ENCODE measurements at regions not wholly inside any gene's neighbourhood (a gene's known extent, or its start where the extent isn't known, plus 50 kb on each side); places are given as distances from the start of the nearest gene placed in this dataset.
"Not testable (repeated sequence)": the region's sequence is repeated elsewhere in the genome, so short reads cannot be mapped to it uniquely, and the experiment has no call there.

DNA sequence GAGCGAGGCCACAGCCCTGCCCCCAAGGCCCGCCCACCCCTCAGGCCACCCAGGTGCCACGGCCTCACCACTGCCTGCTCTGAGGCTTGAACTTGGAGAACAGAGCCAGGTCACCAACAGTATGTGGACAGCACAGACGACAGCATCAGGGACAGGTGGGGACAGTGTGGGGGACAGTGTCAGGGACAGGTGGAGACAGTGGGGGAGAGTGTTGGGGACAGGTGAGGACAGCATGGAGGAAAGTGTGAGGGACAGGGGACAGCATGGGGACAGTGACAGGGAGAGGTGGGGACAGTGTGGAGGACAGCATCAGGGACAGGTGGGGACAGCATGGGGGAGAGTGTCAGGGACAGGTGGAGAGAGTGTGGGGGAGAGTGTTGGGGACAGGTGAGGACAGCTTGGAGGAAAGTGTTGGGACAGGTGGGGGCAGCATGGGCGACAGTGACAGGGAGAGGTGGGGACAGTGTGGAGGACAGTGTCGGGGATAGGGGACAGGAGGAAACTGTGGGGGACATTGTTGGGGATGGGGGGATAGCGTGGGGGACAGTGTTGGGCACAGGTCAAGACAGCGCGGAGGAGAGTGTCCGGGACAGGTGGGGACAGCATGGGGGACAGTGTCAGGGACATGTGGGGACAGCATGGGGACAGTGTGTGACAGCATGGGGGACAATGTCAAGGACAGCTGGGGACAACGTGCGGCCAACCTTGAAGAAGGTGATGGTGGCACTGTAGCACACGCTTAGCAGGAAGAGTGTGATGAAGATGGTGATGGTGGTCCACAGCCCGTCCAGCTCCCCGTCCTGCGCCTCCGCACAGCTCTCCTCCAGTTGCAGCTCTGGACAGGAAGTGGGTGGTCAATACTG lies 114.9 kb downstream of the TMEM121 start:
- no peaks in the 10 kb centered on the region for H3K27me3 ChIP-seq (ENCODE audit: low read depth)
- H3K4me1 ChIP-seq: no peaks in the 10 kb centered on the region
- TF ChIP-seq, protein P1, sequence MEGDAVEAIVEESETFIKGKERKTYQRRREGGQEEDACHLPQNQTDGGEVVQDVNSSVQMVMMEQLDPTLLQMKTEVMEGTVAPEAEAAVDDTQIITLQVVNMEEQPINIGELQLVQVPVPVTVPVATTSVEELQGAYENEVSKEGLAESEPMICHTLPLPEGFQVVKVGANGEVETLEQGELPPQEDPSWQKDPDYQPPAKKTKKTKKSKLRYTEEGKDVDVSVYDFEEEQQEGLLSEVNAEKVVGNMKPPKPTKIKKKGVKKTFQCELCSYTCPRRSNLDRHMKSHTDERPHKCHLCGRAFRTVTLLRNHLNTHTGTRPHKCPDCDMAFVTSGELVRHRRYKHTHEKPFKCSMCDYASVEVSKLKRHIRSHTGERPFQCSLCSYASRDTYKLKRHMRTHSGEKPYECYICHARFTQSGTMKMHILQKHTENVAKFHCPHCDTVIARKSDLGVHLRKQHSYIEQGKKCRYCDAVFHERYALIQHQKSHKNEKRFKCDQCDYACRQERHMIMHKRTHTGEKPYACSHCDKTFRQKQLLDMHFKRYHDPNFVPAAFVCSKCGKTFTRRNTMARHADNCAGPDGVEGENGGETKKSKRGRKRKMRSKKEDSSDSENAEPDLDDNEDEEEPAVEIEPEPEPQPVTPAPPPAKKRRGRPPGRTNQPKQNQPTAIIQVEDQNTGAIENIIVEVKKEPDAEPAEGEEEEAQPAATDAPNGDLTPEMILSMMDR (IDR thresholded peaks at IDR 0.05; ENCODE audit: borderline replicate concordance): no peak
- H3K4me3 ChIP-seq: no peak overlapping the region
- no peak for DNase-seq
- no peaks in the 10 kb centered on the region for H3K9me3 ChIP-seq (replicated peaks)
- intact Hi-C loops (cut with micrococcal nuclease): no loop called here
- no peak overlapping the region for H3K27ac ChIP-seq (replicated peaks)
- no peaks in the 10 kb centered on the region for H3K36me3 ChIP-seq

DNA sequence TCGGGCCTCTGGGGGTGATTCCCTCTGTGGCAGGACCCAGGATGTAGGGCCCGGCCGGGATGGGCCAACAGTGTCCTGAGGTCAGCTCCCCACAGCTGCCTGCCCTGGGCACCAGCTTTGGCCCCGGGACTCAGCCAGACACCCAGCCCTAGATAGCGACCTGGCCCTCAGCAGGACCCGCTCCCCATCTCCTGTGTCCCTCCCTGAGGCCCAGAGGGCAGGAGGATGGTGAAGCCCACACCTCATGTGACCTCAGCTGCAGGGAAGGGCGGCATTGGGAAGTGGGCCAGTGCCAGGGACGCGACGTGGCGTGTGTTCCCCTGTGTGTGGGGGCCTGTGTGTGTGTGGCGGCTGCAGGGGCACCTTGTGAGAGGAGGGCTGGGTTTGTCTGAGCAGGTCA lies 115.6 kb downstream of the TMEM121 start:
- H3K9me3 ChIP-seq (replicated peaks); H3K4me1 ChIP-seq; intact Hi-C loops (cut with micrococcal nuclease); H3K4me3 ChIP-seq; DNase-seq; H3K27ac ChIP-seq (replicated peaks); H3K27me3 ChIP-seq (ENCODE audit: low read depth); H3K36me3 ChIP-seq: not testable (repeated sequence)

DNA sequence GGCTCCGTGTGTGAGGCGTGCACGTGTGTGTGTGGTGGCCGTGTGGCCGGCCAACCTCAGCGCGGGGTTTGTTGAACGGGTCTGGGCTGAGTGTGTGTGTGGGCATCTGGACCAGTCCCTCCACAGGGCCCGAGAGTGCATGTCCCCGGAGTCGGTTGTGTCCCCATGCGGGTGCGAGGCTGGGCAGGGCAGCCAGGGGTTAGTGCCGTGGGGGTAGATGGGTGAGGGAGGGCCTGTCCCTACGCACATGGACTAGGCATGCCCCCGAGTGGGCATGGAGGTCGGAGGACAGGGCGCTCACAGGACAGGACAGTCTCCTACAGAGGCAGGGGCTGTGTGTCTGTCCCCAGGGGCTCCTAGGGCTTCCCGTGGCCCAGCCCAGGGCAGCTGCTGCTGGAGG lies 116.1 kb downstream of the TMEM121 start:
- H3K36me3 ChIP-seq; H3K27me3 ChIP-seq (ENCODE audit: low read depth); DNase-seq; intact Hi-C loops (cut with micrococcal nuclease); H3K4me1 ChIP-seq; H3K27ac ChIP-seq (replicated peaks); H3K4me3 ChIP-seq; H3K9me3 ChIP-seq (replicated peaks): not testable (repeated sequence)

DNA sequence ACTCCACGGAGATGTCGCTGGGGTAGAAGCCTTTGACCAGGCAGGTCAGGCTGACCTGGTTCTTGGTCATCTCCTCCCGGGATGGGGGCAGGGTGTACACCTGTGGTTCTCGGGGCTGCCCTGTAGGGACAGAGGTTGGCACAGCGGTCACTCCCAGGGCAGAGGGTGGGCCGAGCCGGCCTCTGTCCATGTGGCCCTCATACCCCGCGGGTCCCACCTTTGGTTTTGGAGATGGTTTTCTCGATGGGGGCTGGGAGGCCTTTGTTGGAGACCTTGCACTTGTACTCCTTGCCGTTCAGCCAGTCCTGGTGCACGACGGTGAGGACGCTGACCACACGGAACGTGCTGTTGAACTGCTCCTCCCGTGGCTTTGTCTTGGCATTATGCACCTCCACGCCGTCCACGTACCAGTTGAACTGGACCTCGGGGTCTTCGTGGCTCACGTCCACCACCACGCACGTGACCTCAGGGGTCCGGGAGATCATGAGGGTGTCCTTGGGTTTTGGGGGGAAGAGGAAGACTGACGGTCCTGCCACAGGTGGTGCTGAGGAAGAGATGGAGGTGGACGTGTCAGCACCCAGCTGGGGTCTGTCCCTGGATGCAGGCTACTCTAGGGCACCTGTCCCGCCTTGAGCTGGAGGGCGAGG lies 117.1 kb downstream of the TMEM121 start:
- H3K9me3 ChIP-seq (replicated peaks); DNase-seq; H3K36me3 ChIP-seq; H3K4me3 ChIP-seq; H3K4me1 ChIP-seq; H3K27ac ChIP-seq (replicated peaks); H3K27me3 ChIP-seq (ENCODE audit: low read depth); intact Hi-C loops (cut with micrococcal nuclease): not testable (repeated sequence)

DNA sequence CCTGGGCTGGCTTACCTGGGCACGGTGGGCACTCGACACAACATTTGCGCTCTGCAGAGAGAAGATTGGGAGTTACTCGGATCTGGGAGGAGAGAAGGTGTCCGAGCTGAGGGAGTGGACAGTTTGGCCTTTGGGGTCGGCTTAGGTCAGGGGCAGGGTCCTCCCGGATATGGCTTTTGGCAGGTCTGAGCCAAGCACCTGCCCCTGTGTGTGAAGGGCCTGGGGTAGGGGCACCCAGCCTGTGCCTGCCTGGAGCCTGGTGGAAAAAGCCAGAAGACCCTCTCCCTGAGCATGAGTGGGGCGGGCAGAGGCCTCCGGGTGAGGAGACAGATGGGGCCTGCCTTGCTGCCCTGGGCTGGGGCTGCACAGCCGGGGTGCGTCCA lies 117.7 kb downstream of the TMEM121 start:
- H3K27me3 ChIP-seq (ENCODE audit: low read depth); H3K4me3 ChIP-seq; H3K4me1 ChIP-seq; intact Hi-C loops (cut with micrococcal nuclease); H3K27ac ChIP-seq (replicated peaks); H3K9me3 ChIP-seq (replicated peaks); DNase-seq; H3K36me3 ChIP-seq: not testable (repeated sequence)

DNA sequence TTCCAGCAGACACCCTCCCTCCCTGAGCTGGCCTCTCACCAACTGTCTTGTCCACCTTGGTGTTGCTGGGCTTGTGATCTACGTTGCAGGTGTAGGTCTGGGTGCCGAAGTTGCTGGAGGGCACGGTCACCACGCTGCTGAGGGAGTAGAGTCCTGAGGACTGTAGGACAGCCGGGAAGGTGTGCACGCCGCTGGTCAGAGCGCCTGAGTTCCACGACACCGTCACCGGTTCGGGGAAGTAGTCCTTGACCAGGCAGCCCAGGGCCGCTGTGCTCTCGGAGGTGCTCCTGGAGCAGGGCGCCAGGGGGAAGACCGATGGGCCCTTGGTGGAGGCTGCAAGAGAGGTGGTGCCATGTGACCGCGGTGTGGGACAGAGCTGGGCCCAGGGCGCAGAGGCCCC lies 118.1 kb downstream of the TMEM121 start:
- intact Hi-C loops (cut with micrococcal nuclease); H3K4me1 ChIP-seq; H3K9me3 ChIP-seq (replicated peaks); DNase-seq; H3K36me3 ChIP-seq; H3K27ac ChIP-seq (replicated peaks); H3K4me3 ChIP-seq; H3K27me3 ChIP-seq (ENCODE audit: low read depth): not testable (repeated sequence)

DNA sequence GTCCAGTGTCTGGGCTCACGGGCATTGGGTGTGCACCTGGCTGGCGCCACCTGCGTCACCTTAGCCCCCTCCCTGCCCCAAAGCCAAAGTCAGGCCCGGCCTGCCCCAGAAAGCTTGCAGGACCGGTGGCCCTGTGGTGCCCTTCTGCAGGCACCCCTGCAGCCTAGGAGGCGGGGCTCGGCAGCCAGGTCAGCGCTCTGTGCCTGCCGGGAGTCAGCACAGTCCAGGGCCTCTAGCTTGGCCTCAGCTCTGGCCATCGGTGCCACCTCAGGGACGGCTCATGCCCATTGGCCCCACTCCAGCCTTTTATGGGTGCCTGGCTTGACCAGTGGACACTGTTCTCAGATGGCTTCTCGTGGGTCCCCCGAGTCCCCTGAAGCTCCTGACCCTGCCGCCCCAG lies 118.5 kb downstream of the TMEM121 start:
- H3K9me3 ChIP-seq (replicated peaks); H3K4me1 ChIP-seq; H3K36me3 ChIP-seq; intact Hi-C loops (cut with micrococcal nuclease); H3K27me3 ChIP-seq (ENCODE audit: low read depth); H3K27ac ChIP-seq (replicated peaks); DNase-seq; H3K4me3 ChIP-seq: not testable (repeated sequence)

DNA sequence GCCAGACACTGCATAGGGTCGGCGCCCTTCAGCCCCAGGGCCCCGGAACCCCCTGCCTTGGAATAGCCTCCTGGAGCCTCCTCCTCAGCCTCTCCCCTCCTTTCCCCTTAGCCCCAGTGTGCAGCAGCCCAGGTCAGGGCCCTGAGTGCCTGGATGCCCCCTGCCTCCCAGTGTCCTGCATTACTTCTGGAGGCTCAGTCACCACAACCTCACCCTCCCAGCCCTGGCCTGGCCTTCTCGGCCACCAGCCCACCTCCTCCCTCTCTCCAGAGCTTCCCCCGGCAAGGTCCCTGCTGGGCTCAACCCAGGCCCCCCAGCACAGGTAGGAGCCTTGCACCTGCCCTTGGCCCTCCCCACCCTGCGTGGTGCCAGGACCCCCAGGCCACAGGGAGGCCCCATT lies 119.0 kb downstream of the TMEM121 start:
- H3K9me3 ChIP-seq (replicated peaks); H3K27me3 ChIP-seq (ENCODE audit: low read depth); H3K4me3 ChIP-seq; H3K36me3 ChIP-seq; H3K4me1 ChIP-seq; DNase-seq; H3K27ac ChIP-seq (replicated peaks); intact Hi-C loops (cut with micrococcal nuclease): not testable (repeated sequence)

DNA sequence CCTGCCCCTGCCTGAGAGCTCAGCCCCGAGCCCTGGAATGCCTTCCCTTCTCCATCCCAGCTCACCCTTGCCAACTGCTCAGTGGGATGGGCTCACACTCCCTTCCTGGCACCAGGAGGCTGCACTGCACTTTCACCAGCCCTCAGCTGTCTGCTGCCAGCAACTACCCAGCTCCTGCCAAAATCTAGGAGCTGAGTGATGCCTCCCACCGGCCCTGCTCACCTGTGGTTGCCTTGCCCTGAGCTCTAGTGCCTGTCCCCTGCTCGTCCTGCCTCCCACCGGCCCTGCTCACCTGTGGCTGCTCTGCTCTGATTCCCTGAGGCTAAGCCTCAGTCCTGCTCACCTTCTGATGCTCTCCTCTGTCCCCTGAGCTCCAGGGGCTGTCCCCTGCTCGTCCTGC lies 119.8 kb downstream of the TMEM121 start:
- no peak for DNase-seq
- Histone ChIP-seq H3K36me3 (no peaks in the 10 kb centered on the region), H3K4me3 (no peak overlapping the region), H3K9me3 (replicated peaks) (no peaks in the 10 kb centered on the region), H3K27me3 (ENCODE audit: low read depth) (no peaks in the 10 kb centered on the region), H3K4me1 (no peaks in the 10 kb centered on the region), H3K27ac (replicated peaks) (no peak overlapping the region)
- TF ChIP-seq, protein P1 (IDR thresholded peaks at IDR 0.05; ENCODE audit: borderline replicate concordance): no peak
- intact Hi-C loops (cut with micrococcal nuclease): no loop called here

DNA sequence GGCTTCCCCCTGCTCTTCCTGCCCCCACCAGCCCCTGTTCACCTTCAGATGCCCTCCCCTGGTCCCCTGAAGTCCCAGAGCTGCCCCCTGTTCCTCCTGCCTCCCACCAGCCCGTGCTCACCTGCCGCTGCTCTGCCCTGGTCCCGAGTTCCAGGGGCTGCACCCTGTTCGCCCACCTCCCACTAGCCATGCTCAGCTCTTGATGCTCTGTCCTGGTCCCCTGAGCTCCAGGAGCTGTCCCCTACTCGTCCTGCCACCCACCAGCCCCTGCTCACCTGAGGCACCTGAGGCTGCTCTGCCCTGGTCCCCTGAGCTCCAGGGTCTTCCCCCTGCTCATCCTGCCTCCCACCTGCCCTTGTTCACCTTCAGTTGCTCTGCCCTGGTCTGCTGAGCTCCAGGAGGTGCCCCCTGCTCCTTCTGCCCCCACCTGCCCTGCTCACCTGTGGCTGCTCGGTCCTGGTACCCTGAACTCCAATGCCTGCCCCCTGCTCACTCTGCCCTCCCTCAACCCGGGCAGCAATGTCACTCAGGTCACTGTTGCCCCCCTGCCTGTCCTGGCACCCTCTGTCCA lies 120.4 kb downstream of the TMEM121 start:
- DNase-seq; H3K27me3 ChIP-seq (ENCODE audit: low read depth); H3K4me1 ChIP-seq; H3K27ac ChIP-seq (replicated peaks); intact Hi-C loops (cut with micrococcal nuclease); H3K9me3 ChIP-seq (replicated peaks); H3K36me3 ChIP-seq; H3K4me3 ChIP-seq: not testable (repeated sequence)

DNA sequence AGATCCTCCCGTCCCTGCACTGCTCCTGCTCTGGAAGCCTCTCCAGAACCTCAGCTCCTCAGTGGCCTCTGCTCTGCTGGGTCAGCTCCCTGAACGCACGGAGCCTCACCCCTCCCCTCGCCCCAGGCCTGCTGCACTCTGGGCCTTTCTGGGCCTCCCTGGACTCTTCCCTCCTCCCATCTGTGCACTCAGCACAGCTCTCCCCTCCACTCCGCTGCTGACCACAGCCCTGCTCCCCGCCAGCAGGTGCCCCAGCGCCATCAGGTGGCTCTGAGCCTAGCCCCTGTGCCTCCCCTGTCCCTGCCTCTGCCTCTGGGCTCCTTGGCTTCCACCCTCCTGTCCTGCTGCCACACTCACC lies 121.0 kb downstream of the TMEM121 start:
- H3K27me3 ChIP-seq (ENCODE audit: low read depth); H3K4me3 ChIP-seq; intact Hi-C loops (cut with micrococcal nuclease); H3K4me1 ChIP-seq; H3K36me3 ChIP-seq; H3K27ac ChIP-seq (replicated peaks); DNase-seq; H3K9me3 ChIP-seq (replicated peaks): not testable (repeated sequence)
